HG03103 (cell line): ENCODE measurements at regions not wholly inside any gene's neighbourhood (a gene's known extent, or its start where the extent isn't known, plus 50 kb on each side); places are given as distances from the start of the nearest gene placed in this dataset.

Experiments
- ATAC-seq: cut with Tn5 transposase; IDR thresholded peaks from one replicate; pipeline ENCODE4 v1.9.1; 2021; ENCODE audit warnings: low read depth; ENCODE audit not compliant: unreplicated experiment

GRCh38 chr2:143968860-143969259 is 551.1 kb downstream of the ZEB2 start:
- no peak for ATAC-seq

- ATAC-seq: no peak
Observed at GRCh38 chr2:143968360-143968759, 551.6 kb downstream of the ZEB2 start.

- no peak for ATAC-seq
Observed at GRCh38 chr2:143965493-143966164, 554.3 kb downstream of the ZEB2 start.

- no peak for ATAC-seq
Observed at GRCh38 chr2:143964891-143965290, 555.0 kb downstream of the ZEB2 start.

GRCh38 chr2:143960177-143960576 is 559.7 kb downstream of the ZEB2 start:
- no peak for ATAC-seq

- ATAC-seq: no peak
Observed at GRCh38 chr2:143957321-143957720, 562.6 kb downstream of the ZEB2 start.

GRCh38 chr2:143955401-143956065 is 564.4 kb downstream of the ZEB2 start:
- ATAC-seq: no peak

GRCh38 chr2:143954844-143955243 is 565.1 kb downstream of the ZEB2 start:
- ATAC-seq: no peak

- ATAC-seq: no peak
Observed at GRCh38 chr2:143954186-143954585, 565.7 kb downstream of the ZEB2 start.

- no peak for ATAC-seq
Observed at GRCh38 chr2:143953451-143954030, 566.4 kb downstream of the ZEB2 start.

- no peak for ATAC-seq
Observed at GRCh38 chr2:143952536-143952935, 567.4 kb downstream of the ZEB2 start.

- ATAC-seq: no peak
Observed at GRCh38 chr2:143950704-143951103, 569.2 kb downstream of the ZEB2 start.

- ATAC-seq: peak; percentile 52
Observed at GRCh38 chr2:143949121-143949848, 570.6 kb downstream of the ZEB2 start.

GRCh38 chr2:143948710-143949109 is 571.2 kb downstream of the ZEB2 start:
- no peak for ATAC-seq

- ATAC-seq: no peak
Observed at GRCh38 chr2:143946436-143947391, 573.2 kb downstream of the ZEB2 start.

- no peak for ATAC-seq
Observed at GRCh38 chr2:143942486-143942885, 577.4 kb downstream of the ZEB2 start.

- no peak for ATAC-seq
Observed at GRCh38 chr2:143940720-143941119, 579.2 kb downstream of the ZEB2 start.

GRCh38 chr2:143939626-143940330 is 580.1 kb downstream of the ZEB2 start:
- ATAC-seq: no peak

- ATAC-seq: no peak
Observed at GRCh38 chr2:143937723-143938350, 582.1 kb downstream of the ZEB2 start.
